ENCODE measurements at regions not wholly inside any gene's neighbourhood (a gene's known extent, or its start where the extent isn't known, plus 50 kb on each side); places are given as distances from the start of the nearest gene placed in this dataset.

- no peaks in the 10 kb centered on the region for H3K27me3 ChIP-seq (ENCODE audit: control insufficient read depth, insufficient read depth, low read length)
- no peak overlapping the region for H3K27ac ChIP-seq (ENCODE audit: low read depth, low read length)
- ChIA-PET CTCF (no interaction called here), POLR2A (no interaction called here)
- TF ChIP-seq, protein P1, sequence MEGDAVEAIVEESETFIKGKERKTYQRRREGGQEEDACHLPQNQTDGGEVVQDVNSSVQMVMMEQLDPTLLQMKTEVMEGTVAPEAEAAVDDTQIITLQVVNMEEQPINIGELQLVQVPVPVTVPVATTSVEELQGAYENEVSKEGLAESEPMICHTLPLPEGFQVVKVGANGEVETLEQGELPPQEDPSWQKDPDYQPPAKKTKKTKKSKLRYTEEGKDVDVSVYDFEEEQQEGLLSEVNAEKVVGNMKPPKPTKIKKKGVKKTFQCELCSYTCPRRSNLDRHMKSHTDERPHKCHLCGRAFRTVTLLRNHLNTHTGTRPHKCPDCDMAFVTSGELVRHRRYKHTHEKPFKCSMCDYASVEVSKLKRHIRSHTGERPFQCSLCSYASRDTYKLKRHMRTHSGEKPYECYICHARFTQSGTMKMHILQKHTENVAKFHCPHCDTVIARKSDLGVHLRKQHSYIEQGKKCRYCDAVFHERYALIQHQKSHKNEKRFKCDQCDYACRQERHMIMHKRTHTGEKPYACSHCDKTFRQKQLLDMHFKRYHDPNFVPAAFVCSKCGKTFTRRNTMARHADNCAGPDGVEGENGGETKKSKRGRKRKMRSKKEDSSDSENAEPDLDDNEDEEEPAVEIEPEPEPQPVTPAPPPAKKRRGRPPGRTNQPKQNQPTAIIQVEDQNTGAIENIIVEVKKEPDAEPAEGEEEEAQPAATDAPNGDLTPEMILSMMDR (IDR thresholded peaks at IDR 0.05; ENCODE audit: low read depth, low read length) = no peak
- DNase-seq (ENCODE audit: low read depth, low spot score) = no peak
- H3K9me3 ChIP-seq (ENCODE audit: control insufficient read depth, insufficient read depth, low read length) = peaks cover 9% of the 10 kb centered on the region; the same call in 1 of the 2 replicates
- no peak overlapping the region for H3K4me3 ChIP-seq (ENCODE audit: low read depth, low read length)
These were observed 158.2 kb downstream of the AIPL1 start for GRCh38 chr17:6276711-6277110.

DNA sequence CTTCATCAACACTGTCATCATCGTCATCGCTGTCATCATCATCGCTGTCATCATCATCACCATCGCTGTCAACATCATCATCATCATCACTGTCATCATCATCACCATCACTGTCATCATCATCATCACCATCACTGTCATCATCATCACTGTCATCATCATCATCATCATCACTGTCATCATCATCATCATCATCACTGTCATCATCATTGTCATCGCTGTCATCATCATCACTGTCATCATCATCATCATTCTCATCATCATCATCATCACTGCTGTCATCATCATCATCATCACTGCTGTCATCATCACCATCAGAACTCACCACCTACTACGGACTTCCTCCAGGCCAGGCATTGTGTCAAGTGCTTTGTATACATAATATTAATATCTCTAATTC, 160.6 kb downstream of the AIPL1 start:
- no peak for DNase-seq (ENCODE audit: low read depth, low spot score)
- TF ChIP-seq, protein P1 (IDR thresholded peaks at IDR 0.05; ENCODE audit: low read depth, low read length) = no peak
- no peaks in the 10 kb centered on the region for H3K27me3 ChIP-seq (ENCODE audit: control insufficient read depth, insufficient read depth, low read length)
- CTCF ChIA-PET = no interaction called here
- peaks cover 9% of the 10 kb centered on the region; the same call in 1 of the 2 replicates for H3K9me3 ChIP-seq (ENCODE audit: control insufficient read depth, insufficient read depth, low read length)
- no peak overlapping the region for H3K27ac ChIP-seq (ENCODE audit: low read depth, low read length)
- no peak overlapping the region for H3K4me3 ChIP-seq (ENCODE audit: low read depth, low read length)
- POLR2A ChIA-PET = no interaction called here

DNA sequence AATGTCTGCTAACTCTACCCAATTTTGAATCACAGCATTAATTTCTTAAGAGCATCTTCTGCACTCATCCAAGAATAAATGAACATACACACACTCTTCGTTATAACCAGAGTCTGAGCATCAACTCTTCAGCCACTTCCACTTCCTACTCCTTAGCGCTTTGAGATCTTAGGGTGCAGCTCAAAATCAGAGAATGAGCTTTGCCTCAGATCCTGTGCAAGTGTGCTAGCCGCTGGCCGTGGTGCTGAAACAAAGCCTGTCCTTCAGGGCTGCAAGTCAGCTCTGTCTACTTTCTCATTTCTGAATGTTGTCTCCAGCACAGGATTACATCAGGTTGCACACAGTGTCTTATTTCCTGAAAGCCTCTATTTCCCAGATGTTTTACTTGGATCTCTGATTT, 165.4 kb downstream of the AIPL1 start:
- Histone ChIP-seq H3K27me3 (ENCODE audit: control insufficient read depth, insufficient read depth, low read length) (no peaks in the 10 kb centered on the region), H3K27ac (ENCODE audit: low read depth, low read length) (no peak overlapping the region), H3K9me3 (ENCODE audit: control insufficient read depth, insufficient read depth, low read length) (no peaks in the 10 kb centered on the region; the same call in 1 of the 2 replicates), H3K4me3 (ENCODE audit: low read depth, low read length) (no peak overlapping the region)
- peak; percentile 4 for DNase-seq (ENCODE audit: low read depth, low spot score)
- ChIA-PET CTCF (interaction anchor here (0.7 kb wide), 1 partner anchor 152 kb away, joined by 3 read pairs; no protein-coding TSS in a partner anchor), POLR2A (no interaction called here)
- TF ChIP-seq, protein P1 (IDR thresholded peaks at IDR 0.05; ENCODE audit: low read depth, low read length) = no peak

GRCh38 chr17:6261466-6261865, 173.5 kb downstream of the AIPL1 start:
- no peak overlapping the region for H3K27ac ChIP-seq (ENCODE audit: low read depth, low read length)
- H3K9me3 ChIP-seq (ENCODE audit: control insufficient read depth, insufficient read depth, low read length) = peaks cover 4% of the 10 kb centered on the region; the same call in 1 of the 2 replicates
- TF ChIP-seq, protein P1 (IDR thresholded peaks at IDR 0.05; ENCODE audit: low read depth, low read length) = no peak
- POLR2A ChIA-PET = no interaction called here
- no peaks in the 10 kb centered on the region for H3K27me3 ChIP-seq (ENCODE audit: control insufficient read depth, insufficient read depth, low read length)
- DNase-seq (ENCODE audit: low read depth, low spot score) = no peak
- CTCF ChIA-PET = no interaction called here
- no peak overlapping the region for H3K4me3 ChIP-seq (ENCODE audit: low read depth, low read length)

DNA sequence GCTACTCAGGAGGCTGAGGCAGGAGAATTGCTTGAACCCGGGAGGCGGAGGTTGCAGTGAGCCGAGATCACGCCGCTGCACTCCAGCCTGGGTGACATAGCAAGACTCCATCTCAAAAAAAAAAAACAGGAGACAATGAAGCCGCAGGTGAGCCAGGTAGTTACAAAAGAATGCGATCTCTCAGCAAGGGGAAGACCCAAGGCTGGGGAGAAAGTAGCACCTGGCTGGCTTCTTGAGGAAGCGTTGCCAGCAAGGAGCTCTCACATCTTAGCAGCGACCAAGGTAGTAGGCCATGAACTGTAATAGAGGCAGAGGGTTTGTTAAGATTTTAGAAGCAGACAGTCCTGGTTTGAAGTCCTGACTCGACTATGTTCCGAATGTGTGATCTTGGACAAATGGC, 175.0 kb downstream of the AIPL1 start:
- no peak overlapping the region for H3K27ac ChIP-seq (ENCODE audit: low read depth, low read length)
- peaks cover 4% of the 10 kb centered on the region; the same call in 1 of the 2 replicates for H3K9me3 ChIP-seq (ENCODE audit: control insufficient read depth, insufficient read depth, low read length)
- ChIA-PET CTCF (no interaction called here), POLR2A (no interaction called here)
- TF ChIP-seq, protein P1 (IDR thresholded peaks at IDR 0.05; ENCODE audit: low read depth, low read length) = no peak
- H3K4me3 ChIP-seq (ENCODE audit: low read depth, low read length) = no peak overlapping the region
- no peak for DNase-seq (ENCODE audit: low read depth, low spot score)
- no peaks in the 10 kb centered on the region for H3K27me3 ChIP-seq (ENCODE audit: control insufficient read depth, insufficient read depth, low read length)
